ENCODE measurements at regions not wholly inside any gene's neighbourhood (a gene's known extent, or its start where the extent isn't known, plus 50 kb on each side); places are given as distances from the start of the nearest gene placed in this dataset.
"Not testable (repeated sequence)": the region's sequence is repeated elsewhere in the genome, so short reads cannot be mapped to it uniquely, and the experiment has no call there.

GRCh38 chr2:21850367-21850766 is 726.6 kb downstream of the TDRD15 start:
- not testable (repeated sequence) for TF ChIP-seq CTCF, POLR2A (IDR thresholded peaks at IDR 0.05)

Data from heart left ventricle (tissue), 13 donors.